HepG2 (cell line): ENCODE measurements at regions not wholly inside any gene's neighbourhood (a gene's known extent, or its start where the extent isn't known, plus 50 kb on each side); places are given as distances from the start of the nearest gene placed in this dataset.

ENCODE experiments used
- ATAC-seq: fragments of 200-7000 bp; cut with Tn5 transposase; 3 replicates; pipeline ENCODE4 v1.9.1; 2020; ENCODE audit warnings: mild to moderate bottlenecking, moderate library complexity
- BruUV-seq: library from RNA; stranded (reverse); fragments of 400-500 nt; replicated peaks from 2 replicates; lab custom pipeline; 2021; lab: Mats Ljungman, UMichigan
- CTCF ChIA-PET: fragments of 300-600 bp; formaldehyde crosslinking; extraction: SDS; loops from one replicate; lab custom pipeline; 2021; ENCODE audit warnings: low total read pairs, inconsistent platforms, low intra/inter-chr PET ratio; lab: Yijun Ruan, JAX
- POLR2A ChIA-PET: fragments of 350-600 bp; sonication (Branson Sonifier 250); formaldehyde crosslinking; loops from one replicate; lab custom pipeline; 2020; ENCODE audit warnings: antibody characterized with exemption, inconsistent platforms; lab: Yijun Ruan, JAX
- DNase-seq: peaks from one replicate; pipeline ENCODE4 v3.0.0-alpha.2; 2015; ENCODE audit warnings: low spot score
- FAIRE-seq: peaks from 3 replicates; lab custom pipeline; 2011; peaks lifted over from hg19 to GRCh38; lab: Jason Lieb, UNC
- H2AFZ ChIP-seq: one replicate; pipeline ENCODE4 v1.6.1; 2011; ENCODE audit warnings: low read length, inconsistent platforms
- H3K27ac ChIP-seq: fragments of 300-600 bp; 3 replicates; pipeline ENCODE4 v1.8.0; 2011; ENCODE audit warnings: mixed run types, mild to moderate bottlenecking, mixed read lengths, low read length, inconsistent platforms; ENCODE audit not compliant: insufficient read depth; ENCODE audit errors: extremely low read length
- H3K27me3 ChIP-seq, 2 experiments: fragments of 200-600 bp in 1 of 2; 2 replicates in 1 of 2; 3 replicates in 1 of 2; pipeline versions ENCODE4 v1.6.0 to v1.8.0; 2011; ENCODE audit warnings: low read length in 2 of 2, mild to moderate bottlenecking in 2 of 2, moderate library complexity in 2 of 2, inconsistent platforms in 1 of 2; ENCODE audit not compliant: insufficient read depth in 2 of 2, control insufficient read depth in 1 of 2
- H3K36me3 ChIP-seq, 2 experiments: fragments of 200-600 bp in 1 of 2; replicated peaks in 1 of 2; 2 replicates in 1 of 2; 3 replicates in 1 of 2; pipeline versions ENCODE4 v1.5.1 to v1.8.0; 2011; ENCODE audit warnings: low read length in 2 of 2, inconsistent platforms in 1 of 2; ENCODE audit not compliant: insufficient read depth in 2 of 2, control insufficient read depth in 1 of 2
- H3K4me1 ChIP-seq: 2 replicates; pipeline ENCODE4 v1.5.1; 2012; ENCODE audit warnings: low read length, inconsistent platforms; ENCODE audit not compliant: insufficient read depth
- H3K4me2 ChIP-seq: 2 replicates; pipeline ENCODE4 v1.6.0; 2011; ENCODE audit warnings: low read depth, low read length, inconsistent platforms
- H3K4me3 ChIP-seq, 3 experiments: fragments of 200-600 bp in 1 of 3; sonication (generic), shearing (Covaris generic) in 1 of 3; replicated peaks in 1 of 3; 2 replicates each; pipeline ENCODE4 v1.5.1; 2011 to 2016; ENCODE audit warnings: low read length in 3 of 3, inconsistent platforms in 2 of 3, low read depth in 2 of 3, mild to moderate bottlenecking in 2 of 3, control low read depth in 1 of 3, mixed read lengths in 1 of 3; ENCODE audit not compliant: insufficient read depth in 1 of 3
- H3K79me2 ChIP-seq: one replicate; pipeline ENCODE4 v1.6.1; 2011; ENCODE audit warnings: low read length, inconsistent platforms; ENCODE audit not compliant: insufficient read depth
- H3K9ac ChIP-seq: 2 replicates; pipeline ENCODE4 v1.6.0; 2011; ENCODE audit warnings: mild to moderate bottlenecking, low read depth, low read length, inconsistent platforms; ENCODE audit not compliant: insufficient read depth
- H3K9me3 ChIP-seq: 2 replicates; pipeline ENCODE4 v1.5.1; 2012; ENCODE audit warnings: mild to moderate bottlenecking, low read length
- H4K20me1 ChIP-seq: 2 replicates; pipeline ENCODE4 v1.6.0; 2011; ENCODE audit warnings: inconsistent platforms, mild to moderate bottlenecking, low read length, moderate library complexity; ENCODE audit not compliant: insufficient read depth
- FLYWCH1 ChIP-seq: sonication (generic); formaldehyde crosslinking; IDR thresholded peaks from 2 replicates; pipeline ENCODE4 v1.8.1; 2023; ENCODE audit warnings: mild to moderate bottlenecking, missing genetic modification reagents
- FOXA1 ChIP-seq, 2 experiments: fragments of 450-650 bp in 1 of 2; sonication (generic) in 1 of 2; formaldehyde crosslinking in 1 of 2; IDR thresholded peaks; 2 replicates each; pipeline versions ENCODE4 v1.4.0 to v1.6.1; 2016 to 2020; ENCODE audit warnings: missing genetic modification reagents in 1 of 2
- HNF1B ChIP-seq: sonication (generic); formaldehyde crosslinking; IDR thresholded peaks from 2 replicates; pipeline ENCODE4 v1.5.1; 2020; ENCODE audit warnings: mild to moderate bottlenecking, moderate library complexity, missing genetic modification reagents
- NBN ChIP-seq: fragments of 450-650 bp; conservative IDR thresholded peaks from 2 replicates; pipeline ENCODE4 v1.6.1; 2017
- PCBP1 ChIP-seq: fragments of 200-400 bp; formaldehyde crosslinking; IDR thresholded peaks from 2 replicates; pipeline ENCODE4 v1.6.1; 2017; ENCODE audit warnings: mild to moderate bottlenecking, low read depth, low read length, borderline replicate concordance
- SAFB2 ChIP-seq: sonication (generic); formaldehyde crosslinking; IDR thresholded peaks from 2 replicates; pipeline ENCODE4 v1.5.1; 2020; ENCODE audit warnings: missing genetic modification reagents, low read depth, mild to moderate bottlenecking, borderline replicate concordance
- SALL2 ChIP-seq: sonication (generic); formaldehyde crosslinking; IDR thresholded peaks from 2 replicates; pipeline ENCODE4 v1.8.1; 2023; ENCODE audit warnings: mild to moderate bottlenecking, missing genetic modification reagents, inconsistent platforms
- YY1 ChIP-seq: IDR thresholded peaks from 2 replicates; pipeline ENCODE4 v1.6.1; 2011; ENCODE audit warnings: low read length, low read depth, moderate library complexity, mild to moderate bottlenecking; ENCODE audit not compliant: insufficient read depth, insufficient replicate concordance
- ZBTB25 ChIP-seq: IDR thresholded peaks from 2 replicates; pipeline ENCODE4 v1.6.1; 2018; ENCODE audit warnings: missing genetic modification reagents
- ZIK1 ChIP-seq: sonication (generic); formaldehyde crosslinking; IDR thresholded peaks from 2 replicates; pipeline ENCODE4 v1.5.0; 2020; ENCODE audit warnings: mild to moderate bottlenecking, low read depth, missing genetic modification reagents, borderline replicate concordance
- ZNF18 ChIP-seq: sonication (generic); formaldehyde crosslinking; IDR thresholded peaks from 2 replicates; pipeline ENCODE4 v1.8.0; 2022; ENCODE audit warnings: mild to moderate bottlenecking, missing genetic modification reagents; ENCODE audit not compliant: insufficient replicate concordance
- ZNF510 ChIP-seq: sonication (generic); formaldehyde crosslinking; IDR thresholded peaks from 2 replicates; pipeline ENCODE4 v1.4.0; 2020; ENCODE audit warnings: low read depth, mild to moderate bottlenecking, missing genetic modification reagents
- ZNF558 ChIP-seq: sonication (generic); formaldehyde crosslinking; IDR thresholded peaks from 2 replicates; pipeline ENCODE4 v1.9.0; 2022; ENCODE audit warnings: mild to moderate bottlenecking, missing genetic modification reagents, borderline replicate concordance
- ZNF639 ChIP-seq: conservative IDR thresholded peaks from 2 replicates; pipeline ENCODE4 v1.6.1; 2018; ENCODE audit warnings: missing genetic modification reagents
- WGBS: methylation state at CpG from one replicate; pipeline ENCODE4 v1.1.6; 2017; ENCODE audit warnings: low lambda C conversion rate; 5-methylcytosine and 5-hydroxymethylcytosine counted together
- in situ Hi-C: cut with HindIII; loops from 2 replicates; pipeline ENCODE4 v1.10.0; 2017; ENCODE audit warnings: low pct_unique_long_range_greater_than_20kb; ENCODE audit not compliant: extremely low pct_ligation_motif_present
- intact Hi-C: fragments of 100-400 bp; cut with micrococcal nuclease; formaldehyde crosslinking; loops from one replicate; pipeline ENCODE4 v1.10.0; 2022; ENCODE audit not compliant: unreplicated experiment
- TF ChIP-seq, protein P1 (sequence below): IDR thresholded peaks from 2 replicates; pipeline ENCODE4 v1.6.1; 2018; ENCODE audit warnings: missing genetic modification reagents, mild to moderate bottlenecking, missing compliant biosample characterization

DNA sequence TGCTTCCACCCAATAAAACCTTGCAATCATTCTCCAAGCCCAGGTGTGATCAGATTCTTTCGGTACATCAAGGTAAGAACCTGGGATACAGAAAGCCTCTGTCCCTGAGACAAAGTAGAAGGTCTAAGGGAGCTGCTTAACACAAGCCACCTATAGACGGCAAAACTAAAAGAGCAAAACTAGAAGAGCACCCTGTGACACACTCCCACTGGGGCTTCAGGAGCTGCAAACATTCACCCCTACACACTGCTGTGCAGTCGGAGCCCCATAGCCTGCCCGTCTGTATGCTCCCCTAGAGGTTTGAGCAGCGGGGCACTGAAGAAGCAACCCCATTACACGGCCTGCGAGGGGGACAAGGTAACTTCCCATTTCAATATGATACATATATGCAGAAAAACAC lies 179.6 kb upstream of the CDH9 start (continued):
- TF ChIP-seq ZIK1 (CRISPR knock-in tag) (no peak), ZBTB25 (CRISPR knock-in tag) (no peak), FLYWCH1 (CRISPR knock-in tag) (no peak), HNF1B (CRISPR knock-in tag) (no peak), SAFB2 (CRISPR knock-in tag) (no peak), PCBP1 (no peak)

DNA sequence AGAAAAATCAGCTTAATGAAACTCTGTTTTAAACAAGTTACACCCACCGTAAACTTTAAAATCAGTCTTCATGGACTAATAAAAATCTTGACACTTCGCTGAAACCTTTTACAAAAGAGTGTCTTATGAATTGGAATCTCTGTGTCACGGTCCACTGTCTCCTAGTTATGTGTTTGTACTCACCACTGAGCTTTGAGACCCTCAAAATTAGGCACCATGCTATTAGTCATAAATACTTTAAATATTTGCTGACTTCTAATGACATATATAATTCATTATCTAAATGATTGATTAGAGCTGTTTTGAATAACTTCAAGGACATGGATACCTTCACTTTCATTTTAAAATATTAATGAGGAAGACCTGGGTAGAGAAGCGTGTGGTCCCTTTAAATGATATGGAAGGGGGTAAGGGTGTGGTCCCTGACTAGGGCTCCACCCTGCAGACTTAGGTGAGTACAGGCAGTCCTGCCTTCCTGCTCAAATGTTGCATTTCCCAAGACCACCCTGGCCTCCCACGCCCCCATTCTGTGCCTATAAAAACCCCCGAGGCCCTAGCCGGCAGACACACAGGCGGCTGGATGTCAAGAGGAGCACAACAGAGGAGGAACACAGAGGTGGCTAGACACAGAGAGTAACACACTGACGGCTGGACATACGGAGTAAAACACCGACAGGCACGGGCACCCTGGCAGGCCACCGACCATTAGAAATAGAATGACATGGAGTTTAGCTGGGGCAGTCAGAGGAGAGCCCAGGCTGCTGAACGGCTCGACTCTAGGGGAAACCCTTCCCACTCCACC lies 179.0 kb upstream of the CDH9 start:
- ATAC-seq, result peak; percentile 79
- in situ Hi-C loops (no loop called here), intact Hi-C loops (no loop called here)
- 1% methylated on average over 15 of the region's 15 CpGs for WGBS
- Histone ChIP-seq H3K4me3 (peak overlapping the region in 1 of 3 experiments; percentile 40; a peak in 2 of 6 replicates), H3K36me3 (no peaks in the 10 kb centered on the region), H3K27me3 (no peaks in the 10 kb centered on the region), H3K4me2 (peak overlapping the region; percentile 63; the same call in 1 of the 2 replicates), H3K9me3 (no peaks in the 10 kb centered on the region), H3K9ac (no peak overlapping the region), H4K20me1 (no peaks in the 10 kb centered on the region), H3K79me2 (no peaks in the 10 kb centered on the region), H2AFZ (peak overlapping the region; percentile 40), H3K4me1 (no peaks in the 10 kb centered on the region), H3K27ac (no peak overlapping the region)
- BruUV-seq, result no TSS peak
- DNase-seq, result no peak
- FAIRE-seq, result no peak
- ChIA-PET CTCF (no interaction called here), POLR2A (no interaction called here)
- TF ChIP-seq NBN, result no peak
- TF ChIP-seq YY1, result no peak
- TF ChIP-seq, protein P1, sequence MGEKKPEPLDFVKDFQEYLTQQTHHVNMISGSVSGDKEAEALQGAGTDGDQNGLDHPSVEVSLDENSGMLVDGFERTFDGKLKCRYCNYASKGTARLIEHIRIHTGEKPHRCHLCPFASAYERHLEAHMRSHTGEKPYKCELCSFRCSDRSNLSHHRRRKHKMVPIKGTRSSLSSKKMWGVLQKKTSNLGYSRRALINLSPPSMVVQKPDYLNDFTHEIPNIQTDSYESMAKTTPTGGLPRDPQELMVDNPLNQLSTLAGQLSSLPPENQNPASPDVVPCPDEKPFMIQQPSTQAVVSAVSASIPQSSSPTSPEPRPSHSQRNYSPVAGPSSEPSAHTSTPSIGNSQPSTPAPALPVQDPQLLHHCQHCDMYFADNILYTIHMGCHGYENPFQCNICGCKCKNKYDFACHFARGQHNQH, result no peak
- TF ChIP-seq FOXA1 (IDR thresholded peaks at IDR 0.05), result no peak
- TF ChIP-seq FOXA1 (CRISPR knock-in tag; IDR thresholded peaks at IDR 0.05), result no peak
- no peak for TF ChIP-seq ZNF18 (CRISPR knock-in tag)
- no peak for TF ChIP-seq ZNF558
- TF ChIP-seq ZNF639 (CRISPR knock-in tag), result no peak
- no peak for TF ChIP-seq SALL2 (CRISPR knock-in tag)
- no peak for TF ChIP-seq ZNF510 (CRISPR knock-in tag)
